Fibroblast of mammary gland (primary cell): ENCODE measurements at regions not wholly inside any gene's neighbourhood (a gene's known extent, or its start where the extent isn't known, plus 50 kb on each side); places are given as distances from the start of the nearest gene placed in this dataset.

Experiments used
- DNase-seq: peaks from one replicate; pipeline ENCODE4 v3.0.0-alpha.2; 2010; ENCODE audit warnings: low read depth
- H3K4me3 ChIP-seq: 2 replicates; pipeline ENCODE4 v1.5.1; 2011; ENCODE audit warnings: low read depth, mild to moderate bottlenecking, low read length, moderate library complexity; ENCODE audit not compliant: control insufficient read depth
- TF ChIP-seq, protein P1 (sequence below): conservative IDR thresholded peaks from 2 replicates; pipeline ENCODE4 v1.5.1; 2011; ENCODE audit warnings: low read depth, low read length, inconsistent platforms; ENCODE audit not compliant: control insufficient read depth, insufficient read depth

GRCh38 chr6:56841751-56842150, 113.2 kb upstream of the BEND6 start:
- TF ChIP-seq, protein P1, sequence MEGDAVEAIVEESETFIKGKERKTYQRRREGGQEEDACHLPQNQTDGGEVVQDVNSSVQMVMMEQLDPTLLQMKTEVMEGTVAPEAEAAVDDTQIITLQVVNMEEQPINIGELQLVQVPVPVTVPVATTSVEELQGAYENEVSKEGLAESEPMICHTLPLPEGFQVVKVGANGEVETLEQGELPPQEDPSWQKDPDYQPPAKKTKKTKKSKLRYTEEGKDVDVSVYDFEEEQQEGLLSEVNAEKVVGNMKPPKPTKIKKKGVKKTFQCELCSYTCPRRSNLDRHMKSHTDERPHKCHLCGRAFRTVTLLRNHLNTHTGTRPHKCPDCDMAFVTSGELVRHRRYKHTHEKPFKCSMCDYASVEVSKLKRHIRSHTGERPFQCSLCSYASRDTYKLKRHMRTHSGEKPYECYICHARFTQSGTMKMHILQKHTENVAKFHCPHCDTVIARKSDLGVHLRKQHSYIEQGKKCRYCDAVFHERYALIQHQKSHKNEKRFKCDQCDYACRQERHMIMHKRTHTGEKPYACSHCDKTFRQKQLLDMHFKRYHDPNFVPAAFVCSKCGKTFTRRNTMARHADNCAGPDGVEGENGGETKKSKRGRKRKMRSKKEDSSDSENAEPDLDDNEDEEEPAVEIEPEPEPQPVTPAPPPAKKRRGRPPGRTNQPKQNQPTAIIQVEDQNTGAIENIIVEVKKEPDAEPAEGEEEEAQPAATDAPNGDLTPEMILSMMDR: no peak
- peak overlapping the region; percentile 83 for H3K4me3 ChIP-seq
- no peak for DNase-seq

DNA sequence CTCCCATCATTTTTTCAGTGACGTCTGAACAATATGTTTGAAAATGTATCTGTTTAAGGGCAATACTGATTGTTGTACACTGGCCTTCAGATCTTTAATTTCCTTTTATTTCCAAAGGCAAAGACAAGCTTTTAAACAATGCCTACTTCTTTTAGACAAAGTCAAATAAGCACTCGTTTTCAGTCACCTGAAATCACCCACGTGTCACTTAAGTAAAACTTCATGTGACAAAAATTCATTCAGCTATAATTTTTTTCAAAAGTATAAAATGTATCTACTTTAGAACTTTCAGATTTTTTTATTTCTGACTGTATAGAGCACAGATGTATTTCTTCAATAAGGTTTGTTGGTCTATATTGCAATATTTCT, 113.5 kb upstream of the BEND6 start:
- no peak for DNase-seq
- H3K4me3 ChIP-seq: peak overlapping the region; percentile 83

DNA sequence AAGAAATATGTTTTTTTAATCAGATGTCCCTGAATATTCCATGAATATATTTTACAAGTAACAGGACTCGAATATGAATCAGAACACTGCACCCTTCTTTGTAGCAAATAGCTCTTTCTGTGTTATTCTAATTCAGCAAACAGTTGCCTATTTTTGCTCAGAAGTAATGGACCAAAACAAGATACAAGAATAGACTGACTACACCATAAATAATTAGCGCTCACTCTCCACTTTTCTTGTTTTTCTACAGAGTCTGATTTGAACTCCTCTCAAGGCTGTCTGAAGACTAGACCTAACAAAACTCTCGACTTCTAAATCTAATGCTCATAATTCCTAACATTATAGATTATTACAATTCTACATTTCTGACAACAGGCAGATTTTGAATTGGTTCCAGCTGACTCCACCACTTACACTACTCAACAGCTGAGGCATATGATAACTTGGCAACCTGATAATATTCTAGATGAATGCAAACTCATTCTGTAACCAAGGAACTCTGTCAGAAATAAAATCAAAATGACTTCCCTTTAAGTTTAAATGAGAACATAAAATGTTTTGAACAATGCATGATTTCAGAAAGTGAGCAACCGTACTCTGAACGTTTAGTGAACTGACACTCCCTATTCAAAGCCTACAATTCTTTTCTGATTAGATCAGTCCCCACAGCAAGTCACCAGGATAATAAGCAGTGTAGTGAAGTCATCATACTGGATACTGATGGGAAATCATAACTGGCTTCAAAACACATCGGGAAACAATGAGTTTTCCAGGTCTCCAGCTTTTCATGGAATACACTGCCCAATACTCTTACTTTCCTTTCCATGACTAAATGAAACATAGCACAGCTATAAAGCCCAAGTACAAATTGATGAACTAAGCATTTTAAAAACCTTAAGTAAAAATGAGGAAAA, 114.2 kb upstream of the BEND6 start:
- TF ChIP-seq, protein P1: no peak
- peak overlapping the region; percentile 83 for H3K4me3 ChIP-seq
- peak; percentile 84 for DNase-seq

More for the DNA sequence above, 113.5 kb upstream of the BEND6 start:
- TF ChIP-seq, protein P1: no peak

- DNase-seq: no peak
- H3K4me3 ChIP-seq: no peak overlapping the region
- TF ChIP-seq, protein P1: no peak
These were observed 115.2 kb upstream of the BEND6 start for GRCh38 chr6:56839533-56840183.

- DNase-seq: no peak
- no peak overlapping the region for H3K4me3 ChIP-seq
- TF ChIP-seq, protein P1: no peak
These were observed 115.9 kb upstream of the BEND6 start for GRCh38 chr6:56838965-56839364.

DNA sequence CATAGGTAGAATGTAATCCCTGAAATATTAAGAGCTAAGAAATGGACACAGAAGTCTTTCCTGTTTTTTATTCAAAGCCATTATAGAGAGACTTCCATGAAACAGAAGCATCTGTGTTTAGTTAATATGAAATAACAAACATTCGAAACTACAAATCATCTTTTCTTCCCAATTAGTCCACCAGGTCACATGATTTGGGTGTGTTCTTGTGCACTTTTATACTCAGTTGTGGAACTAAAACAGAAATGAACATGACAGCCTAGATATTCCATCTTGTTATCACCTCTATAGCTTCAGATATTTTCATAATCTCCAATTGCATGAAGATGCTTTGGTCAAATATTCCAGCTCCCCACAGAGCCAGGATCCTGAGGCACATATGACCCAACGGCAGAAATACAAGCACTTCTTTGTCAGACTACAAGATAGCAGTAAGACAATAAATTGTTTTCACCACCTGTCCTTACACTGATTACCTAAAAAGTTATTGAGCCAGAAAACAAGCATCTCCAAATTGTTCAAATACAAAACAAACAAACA, 116.8 kb upstream of the BEND6 start:
- no peak for DNase-seq
- no peak overlapping the region for H3K4me3 ChIP-seq
- TF ChIP-seq, protein P1: no peak
